Upper lobe of left lung (tissue), 6 donors: ENCODE measurements at regions not wholly inside any gene's neighbourhood (a gene's known extent, or its start where the extent isn't known, plus 50 kb on each side); places are given as distances from the start of the nearest gene placed in this dataset.

ENCODE experiments used
- ATAC-seq, 2 donors: fragments of 200-7000 bp; cut with Tn5 transposase; one replicate each; pipeline ENCODE4 v1.9.1; 2022; ENCODE audit warnings: mild to moderate bottlenecking in 2 of 2, moderate library complexity in 2 of 2; ENCODE audit not compliant: low FRiP score in 2 of 2
- DNase-seq, 2 donors: peaks; one replicate each; pipeline ENCODE4 v3.0.0-alpha.2; 2019 to 2020
- H3K27ac ChIP-seq, 4 donors: fragments of 200-600 bp; sonication (generic); one replicate each; pipeline ENCODE4 v1.5.1; 2016 to 2019
- H3K27me3 ChIP-seq, 4 donors: fragments of 200-600 bp; sonication (generic); one replicate each; pipeline ENCODE4 v1.5.1; 2017 to 2019
- H3K36me3 ChIP-seq, 4 donors: fragments of 200-600 bp; sonication (generic); one replicate each; pipeline ENCODE4 v1.5.1; 2016 to 2019
- H3K4me1 ChIP-seq, 4 donors: fragments of 200-600 bp; sonication (generic); one replicate each; pipeline ENCODE4 v1.5.1; 2018 to 2019
- H3K4me3 ChIP-seq, 4 donors: fragments of 200-600 bp; sonication (generic); one replicate each; pipeline ENCODE4 v1.5.1; 2017 to 2019; ENCODE audit warnings: mild to moderate bottlenecking in 2 of 4, moderate library complexity in 1 of 4
- H3K9me3 ChIP-seq, 4 donors: fragments of 200-600 bp; sonication (generic); one replicate each; pipeline ENCODE4 v1.5.1; 2018 to 2019
- CTCF ChIP-seq, 6 experiments: fragments of 450-650 bp in 4 of 6; fragments of 200-600 bp in 2 of 6; sonication (generic) in 2 of 6; IDR thresholded peaks; one replicate each; pipeline ENCODE4 v1.5.1; 2016 to 2019; ENCODE audit warnings: antibody characterized with exemption in 6 of 6
- EP300 ChIP-seq, 4 donors: sonication (generic); formaldehyde crosslinking; IDR thresholded peaks; one replicate each; pipeline ENCODE4 v1.5.1; 2017; ENCODE audit warnings: antibody characterized with exemption in 4 of 4, control low read depth in 2 of 4
- POLR2A ChIP-seq, 4 donors: fragments of 450-650 bp; IDR thresholded peaks; one replicate each; pipeline ENCODE4 v1.5.1; 2016 to 2017; ENCODE audit warnings: antibody characterized with exemption in 4 of 4, mild to moderate bottlenecking in 2 of 4
- POLR2AphosphoS5 ChIP-seq, 2 donors: sonication (generic); formaldehyde crosslinking; IDR thresholded peaks; one replicate each; pipeline ENCODE4 v1.5.1; 2017; ENCODE audit warnings: antibody characterized with exemption in 2 of 2
- whole genome bisulfite sequencing, 2 donors: methylation state at CpG; one replicate each; pipeline ENCODE4 v1.1.5; 2017 to 2018; 5-methylcytosine and 5-hydroxymethylcytosine counted together
- donor health status: DM: no; HTN: no; CAD: no; lungs with moderate emphysema.
- donor health status: DM: no; HTN: yes; CAD: no; lungs with severe emphysema.

DNA sequence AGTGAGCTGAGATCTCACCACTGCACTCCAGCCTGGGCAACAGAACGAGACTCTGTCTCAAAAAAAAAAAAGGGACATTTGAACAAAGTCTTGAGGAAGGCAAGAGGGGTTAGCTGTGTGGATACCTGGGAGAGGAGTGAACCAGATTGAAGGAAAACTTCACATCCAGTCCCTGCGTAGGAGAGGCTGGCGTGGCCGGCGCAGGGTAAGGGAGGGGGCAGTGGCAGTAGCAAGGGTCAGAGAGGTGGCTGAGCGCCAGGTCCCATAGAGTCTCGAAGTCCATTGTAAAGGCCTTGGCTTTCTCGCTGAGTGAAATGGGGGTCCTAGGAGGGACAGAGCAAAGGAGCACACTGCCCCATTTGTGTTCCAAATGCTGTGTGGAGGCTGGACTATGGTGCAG lies 171.8 kb upstream of the WSCD1 start:
- WGBS, 2 donors, result 87 to 92% methylated on average over 8 of the region's 8 CpGs
- Histone ChIP-seq H3K9me3 (peaks cover 0 to 3% (median 2%) of the 10 kb centered on the region in 4 donors), H3K4me1 (peaks cover 0 to 4% (median 0%) of the 10 kb centered on the region in 4 donors), H3K36me3 (no peaks in the 10 kb centered on the region), H3K27ac (no peak overlapping the region), H3K27me3 (no peaks in the 10 kb centered on the region), H3K4me3 (no peak overlapping the region)
- ATAC-seq, result peak in 1 of 2 donors; percentile 27
- TF ChIP-seq POLR2A (IDR thresholded peaks at IDR 0.05), result no peak
- no peak for TF ChIP-seq CTCF (IDR thresholded peaks at IDR 0.05)
- no peak for TF ChIP-seq POLR2AphosphoS5 (IDR thresholded peaks at IDR 0.05)
- TF ChIP-seq EP300 (IDR thresholded peaks at IDR 0.05), result no peak
- DNase-seq, result peak in 1 of 2 donors; percentile 60

- DNase-seq, result peak in 1 of 2 donors; percentile 40
These were observed 170.5 kb upstream of the WSCD1 start for GRCh38 chr17:5899496-5900195.

GRCh38 chr17:5901731-5902130 lies 168.4 kb upstream of the WSCD1 start:
- 70 to 78% methylated on average over 3 to 6 of the region's 6 CpGs for WGBS, 2 donors
- ATAC-seq (no peak), DNase-seq (no peak)
- no peak overlapping the region for H3K4me3 ChIP-seq
- H3K27ac ChIP-seq, result no peak overlapping the region
- H3K4me1 ChIP-seq, result peaks cover 0 to 4% (median 0%) of the 10 kb centered on the region in 4 donors
- no peak for TF ChIP-seq POLR2A (IDR thresholded peaks at IDR 0.05)
- no peak for TF ChIP-seq EP300 (IDR thresholded peaks at IDR 0.05)
- TF ChIP-seq CTCF (IDR thresholded peaks at IDR 0.05), result no peak
- TF ChIP-seq POLR2AphosphoS5 (IDR thresholded peaks at IDR 0.05), result no peak
- H3K36me3 ChIP-seq, result no peaks in the 10 kb centered on the region
- H3K9me3 ChIP-seq, result peaks cover 0 to 9% (median 3%) of the 10 kb centered on the region in 4 donors
- no peaks in the 10 kb centered on the region for H3K27me3 ChIP-seq

More at GRCh38 chr17:5899496-5900195, 170.5 kb upstream of the WSCD1 start:
- Histone ChIP-seq H3K4me3 (no peak overlapping the region), H3K4me1 (peaks cover 0 to 4% (median 0%) of the 10 kb centered on the region in 4 donors), H3K36me3 (no peaks in the 10 kb centered on the region), H3K9me3 (peaks cover 0 to 9% (median 3%) of the 10 kb centered on the region in 4 donors), H3K27ac (no peak overlapping the region), H3K27me3 (no peaks in the 10 kb centered on the region)
- no peak for ATAC-seq
- 75 to 91% methylated on average over 8 to 12 of the region's 12 CpGs for WGBS, 2 donors
- TF ChIP-seq CTCF (IDR thresholded peaks at IDR 0.05) (no peak), POLR2A (IDR thresholded peaks at IDR 0.05) (no peak), EP300 (IDR thresholded peaks at IDR 0.05) (no peak), POLR2AphosphoS5 (IDR thresholded peaks at IDR 0.05) (no peak)

DNA sequence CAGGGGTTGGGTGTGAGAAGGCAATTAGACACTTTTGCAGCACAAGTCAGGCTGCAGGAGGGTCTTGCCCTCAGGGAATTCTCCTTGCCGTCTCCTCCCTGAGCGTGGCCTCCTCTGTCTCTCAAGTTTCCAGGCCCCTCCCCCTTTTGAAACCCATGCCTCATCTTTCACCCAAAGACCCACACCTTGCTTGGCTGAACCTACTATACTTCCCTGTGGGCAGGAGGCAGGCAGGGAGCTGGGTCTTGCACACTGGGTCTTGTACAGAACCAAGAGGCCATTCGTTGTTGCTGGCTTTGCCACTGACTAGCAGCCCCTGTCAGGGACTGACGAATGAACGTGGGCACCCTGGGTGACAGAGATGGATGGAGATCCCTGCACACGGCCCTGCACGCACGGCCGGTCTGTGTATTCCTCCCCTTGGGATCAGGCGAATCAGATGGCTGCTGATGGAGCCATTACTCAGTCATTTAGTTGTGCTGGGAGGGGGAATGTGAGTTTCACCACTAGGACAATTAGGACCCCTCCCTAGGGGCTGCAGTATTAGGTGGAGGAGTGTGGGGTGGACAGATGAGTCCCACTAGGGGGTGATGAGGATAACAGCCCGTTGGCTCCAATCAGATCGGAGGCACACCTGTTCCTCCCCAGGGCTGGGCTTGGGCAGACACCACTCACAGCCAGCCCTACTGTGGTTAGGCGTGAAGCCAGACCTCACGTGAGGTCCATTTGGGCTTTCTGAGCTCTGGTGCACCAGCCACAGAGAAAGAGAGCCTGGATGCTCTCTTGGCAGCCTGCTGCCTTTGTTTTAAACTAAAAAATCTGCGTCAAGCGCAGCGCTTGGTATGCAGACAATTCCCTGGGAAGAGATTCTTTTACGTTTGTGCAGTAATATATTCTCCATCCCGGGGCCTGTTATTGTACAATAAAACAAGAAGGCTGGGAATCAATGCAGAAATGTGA lies 167.7 kb upstream of the WSCD1 start:
- Histone ChIP-seq H3K4me3 (no peak overlapping the region), H3K27ac (no peak overlapping the region), H3K9me3 (peaks cover 0 to 9% (median 3%) of the 10 kb centered on the region in 4 donors), H3K4me1 (peaks cover 0 to 2% (median 0%) of the 10 kb centered on the region in 4 donors), H3K36me3 (no peaks in the 10 kb centered on the region), H3K27me3 (no peaks in the 10 kb centered on the region)
- no peak for TF ChIP-seq POLR2A (IDR thresholded peaks at IDR 0.05)
- no peak for TF ChIP-seq POLR2AphosphoS5 (IDR thresholded peaks at IDR 0.05)
- no peak for TF ChIP-seq EP300 (IDR thresholded peaks at IDR 0.05)
- TF ChIP-seq CTCF (IDR thresholded peaks at IDR 0.05), result no peak
- ATAC-seq, result peak in 1 of 2 donors; percentile 49
- peak in 1 of 2 donors; percentile 7 for DNase-seq
- 59 to 65% methylated on average over 14 to 18 of the region's 19 CpGs for WGBS, 2 donors
